ENCODE measurements at regions not wholly inside any gene's neighbourhood (a gene's known extent, or its start where the extent isn't known, plus 50 kb on each side); places are given as distances from the start of the nearest gene placed in this dataset.

DNA sequence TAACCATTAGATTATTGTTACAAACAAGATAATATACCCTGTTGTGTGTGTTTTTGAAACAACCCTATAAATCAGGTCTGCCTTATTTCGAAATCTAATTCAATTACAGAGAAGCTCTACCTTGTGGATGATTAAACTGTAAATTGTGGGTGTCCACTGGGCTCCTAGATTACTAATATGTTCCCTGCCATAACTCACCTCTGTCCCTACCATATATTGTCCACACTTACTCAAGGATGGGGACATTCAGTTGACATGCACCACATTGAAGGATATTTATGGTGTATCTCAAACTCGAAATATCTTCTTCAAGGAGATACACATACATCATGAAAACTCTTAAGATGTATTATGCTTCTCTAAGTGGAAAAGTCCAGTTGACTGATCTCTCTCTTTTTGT, 617.6 kb upstream of the EEF2KMT start:
- no peak for DNase-seq

- DNase-seq = no peak
Observed at GRCh38 chr16:5709889-5710288, 612.3 kb upstream of the EEF2KMT start.

DNA sequence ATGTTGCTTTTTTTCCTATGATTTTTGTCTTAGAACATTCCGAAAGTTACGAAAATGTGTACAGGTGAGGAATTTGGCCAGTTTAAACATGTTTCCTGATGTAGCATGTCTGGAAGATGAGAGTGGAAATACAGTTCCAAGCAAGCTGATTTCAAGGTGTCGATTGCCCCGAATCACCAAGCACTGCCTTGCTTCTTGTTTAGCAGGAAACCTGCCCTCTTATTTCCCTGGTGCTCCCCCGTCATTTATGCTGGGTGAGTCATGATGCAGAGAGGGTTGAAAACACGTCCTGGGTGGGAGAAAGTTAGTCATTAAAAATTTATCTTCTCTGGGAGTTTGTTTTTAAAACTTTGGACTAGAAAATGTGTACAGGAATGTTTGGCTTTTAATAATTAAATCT, 608.6 kb upstream of the EEF2KMT start:
- DNase-seq = peak in 1 of 51 donors; percentile 19

- DNase-seq = no peak
Observed at GRCh38 chr16:5704271-5704670, 606.7 kb upstream of the EEF2KMT start.

DNA sequence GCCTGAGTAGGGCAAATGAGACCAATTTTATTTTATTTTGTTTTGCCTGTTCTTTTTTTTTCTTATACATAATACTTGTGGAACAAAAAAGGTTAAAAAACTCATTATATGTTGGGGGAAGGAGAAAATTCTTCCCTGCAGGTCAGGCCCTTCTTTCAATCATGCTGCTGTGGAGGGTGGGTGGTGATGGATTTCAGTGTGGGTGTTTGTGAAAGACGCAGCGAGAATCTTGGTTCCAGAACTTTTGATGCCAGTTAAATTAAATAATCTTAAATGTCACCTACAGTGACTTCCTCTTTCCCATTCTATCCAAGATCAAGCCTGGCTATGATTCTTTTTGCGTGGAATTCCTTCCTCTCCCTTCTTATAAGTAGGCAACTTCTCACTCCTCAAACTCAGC, 595.8 kb upstream of the EEF2KMT start:
- DNase-seq = no peak

DNA sequence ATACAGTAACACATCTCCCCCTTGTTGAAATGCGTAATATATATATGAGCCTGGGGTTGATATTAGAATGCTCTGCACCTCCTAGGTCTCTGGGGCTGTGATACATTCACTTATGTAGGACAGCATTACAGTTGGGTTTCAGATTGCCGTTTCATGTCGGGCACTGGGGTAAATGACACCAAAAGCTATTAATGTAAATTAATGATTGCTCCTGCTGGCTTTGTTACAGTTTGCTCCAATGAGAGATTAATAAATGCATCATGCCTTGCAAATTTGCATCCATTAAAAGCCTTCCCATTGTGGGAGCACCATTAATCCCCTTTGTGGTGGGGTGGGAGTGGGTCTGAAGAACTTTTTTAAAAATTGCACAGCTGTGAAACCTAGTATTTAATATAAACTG, 584.4 kb upstream of the EEF2KMT start:
- no peak for DNase-seq

GRCh38 chr16:5678371-5678770, 580.8 kb upstream of the EEF2KMT start:
- DNase-seq = no peak

DNA sequence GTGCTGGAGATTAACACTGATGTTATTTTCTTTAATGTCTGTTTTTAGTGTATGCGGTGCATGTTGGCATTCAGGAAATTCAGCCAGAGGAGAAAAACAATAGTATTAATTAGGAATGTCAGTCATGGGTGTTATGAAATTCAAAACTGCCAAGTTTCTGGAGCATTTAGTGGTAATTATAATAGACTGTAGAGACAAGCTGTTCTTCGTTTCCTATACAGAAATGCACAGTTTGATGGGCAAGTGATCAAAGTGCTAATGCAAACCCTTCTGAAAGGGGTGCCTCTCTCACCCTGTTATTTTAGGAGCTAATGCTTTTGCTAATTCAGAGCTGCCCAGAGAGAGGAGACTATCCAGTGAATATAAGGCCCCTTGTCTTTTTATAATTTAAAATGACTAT, 573.8 kb upstream of the EEF2KMT start:
- DNase-seq = no peak

- DNase-seq = no peak
Observed at GRCh38 chr16:5670198-5670597, 572.6 kb upstream of the EEF2KMT start.

GRCh38 chr16:5668553-5668952, 571.0 kb upstream of the EEF2KMT start:
- no peak for DNase-seq

DNA sequence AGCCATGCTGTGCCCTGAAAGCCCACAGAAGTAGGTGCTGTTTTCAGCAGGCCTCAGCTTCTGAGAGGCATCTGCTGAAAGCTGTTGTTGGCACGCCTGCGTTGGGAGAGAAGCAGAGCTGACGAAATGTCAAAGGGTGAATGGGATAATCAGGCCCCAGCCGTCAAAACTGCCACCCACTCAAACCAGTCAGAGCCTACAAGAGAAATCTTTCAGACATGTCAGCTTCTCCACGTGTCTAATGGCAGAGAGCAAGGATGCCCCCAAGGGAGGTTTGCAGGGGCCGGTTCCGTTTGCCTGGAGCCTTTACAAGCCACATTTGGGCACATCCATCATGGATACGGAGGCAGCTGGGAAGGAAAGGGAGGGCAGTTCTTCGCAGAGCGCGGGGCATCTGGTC, 568.2 kb upstream of the EEF2KMT start:
- peak in 2 of 51 donors; percentile 7 to 12 for DNase-seq

DNA sequence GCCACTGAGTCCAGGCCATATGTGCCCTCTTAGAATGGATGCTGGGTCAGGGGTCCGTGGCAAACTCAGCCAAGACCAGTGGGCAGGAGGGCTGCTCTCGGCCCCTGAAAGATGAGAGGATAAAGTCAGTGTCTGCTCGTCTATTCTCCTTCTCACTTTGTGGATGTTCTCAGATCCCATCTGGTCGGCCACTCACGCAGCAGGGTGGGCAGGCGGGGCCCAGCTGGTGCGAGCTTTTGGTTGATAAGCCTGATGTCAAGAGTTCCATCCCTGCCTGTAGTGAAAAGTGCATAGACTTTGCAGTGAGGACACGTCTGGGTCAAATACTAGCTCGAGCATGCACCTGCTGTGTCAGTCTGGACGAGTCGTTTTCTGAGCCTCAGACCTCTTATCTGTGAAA, 556.2 kb upstream of the EEF2KMT start:
- DNase-seq = no peak

DNA sequence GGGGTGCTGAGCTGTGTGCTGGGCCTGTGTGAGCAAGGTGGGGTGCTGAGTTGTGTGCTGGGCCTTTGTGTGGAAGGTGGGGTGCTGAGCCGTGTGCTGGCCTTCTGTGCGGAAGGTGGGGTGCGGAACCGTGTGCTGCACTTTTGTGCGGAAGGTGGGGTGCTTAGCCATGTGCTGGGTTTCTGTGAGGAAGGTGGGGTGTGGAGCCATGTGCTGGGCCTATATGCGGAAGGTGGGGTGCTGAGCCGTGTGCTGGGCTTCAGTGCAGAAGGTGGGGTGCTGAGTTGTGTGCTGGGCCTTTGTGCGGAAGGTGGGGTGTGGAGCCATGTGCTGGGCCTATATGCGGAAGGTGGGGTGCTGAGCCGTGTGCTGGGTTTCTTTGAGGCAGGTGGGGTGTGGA, 555.4 kb upstream of the EEF2KMT start:
- DNase-seq = no peak

- no peak for DNase-seq
Observed at GRCh38 chr16:5649762-5650743, 552.5 kb upstream of the EEF2KMT start.

DNA sequence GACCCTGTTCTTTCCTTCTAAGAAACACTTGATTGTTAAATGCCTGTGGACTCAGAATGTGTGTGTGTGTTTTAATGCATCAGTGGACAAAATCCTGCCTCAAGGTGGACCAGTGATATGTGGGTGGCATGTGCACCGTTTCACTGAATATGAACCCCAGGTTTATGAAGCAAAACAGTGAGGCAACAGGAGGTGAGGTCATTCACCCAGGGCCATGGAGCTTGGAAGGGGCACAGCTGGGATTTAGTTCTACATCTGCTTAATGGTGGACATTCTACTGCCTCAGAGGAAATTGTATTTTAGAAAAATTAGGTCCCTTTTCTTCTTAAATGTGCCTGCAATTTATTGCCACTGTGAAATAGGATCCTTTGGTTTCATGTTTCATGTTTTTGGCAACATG, 549.5 kb upstream of the EEF2KMT start:
- no peak for DNase-seq

- no peak for DNase-seq
Observed at GRCh38 chr16:5643855-5644531, 546.4 kb upstream of the EEF2KMT start.

GRCh38 chr16:5642436-5642835, 544.8 kb upstream of the EEF2KMT start:
- peak in 1 of 51 donors; percentile 7 for DNase-seq

GRCh38 chr16:5642011-5642410, 544.4 kb upstream of the EEF2KMT start:
- DNase-seq = no peak

DNA sequence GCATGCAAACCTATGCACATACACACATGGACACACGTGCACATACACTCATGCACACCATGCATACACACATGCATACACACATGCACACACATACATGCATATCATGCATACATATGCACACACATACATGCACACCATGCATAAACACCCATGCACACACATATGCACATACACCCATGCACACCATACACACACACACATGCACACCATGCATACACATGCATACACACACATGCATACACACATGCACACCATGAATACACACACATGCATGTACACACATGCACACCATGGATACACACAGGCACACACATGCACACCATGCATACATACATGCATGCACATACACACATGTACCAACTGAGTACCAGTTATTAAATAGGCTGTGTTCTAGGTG, 543.3 kb upstream of the EEF2KMT start:
- DNase-seq = no peak

DNA sequence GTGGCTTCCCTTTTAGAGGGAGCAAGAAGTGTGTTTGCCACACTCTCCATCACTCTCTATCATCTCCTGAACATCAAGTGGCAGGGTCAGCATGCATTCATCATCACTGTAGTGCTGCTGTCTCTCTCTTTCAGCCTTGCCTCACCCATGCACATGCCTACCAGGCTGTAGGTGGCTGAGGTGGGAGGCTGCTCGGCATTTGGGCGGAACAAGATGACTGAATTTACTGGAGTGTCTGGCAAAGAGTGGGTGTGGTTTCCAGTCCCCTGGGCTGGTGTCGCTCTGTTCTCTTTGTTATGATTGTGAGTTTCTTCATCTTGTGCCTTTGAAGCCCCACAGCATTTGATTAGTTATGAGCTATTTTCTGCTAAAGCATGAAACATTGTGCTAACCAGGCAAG, 541.9 kb upstream of the EEF2KMT start:
- DNase-seq = peak in 5 of 51 donors; percentile 1 to 56 (median 4)

DNA sequence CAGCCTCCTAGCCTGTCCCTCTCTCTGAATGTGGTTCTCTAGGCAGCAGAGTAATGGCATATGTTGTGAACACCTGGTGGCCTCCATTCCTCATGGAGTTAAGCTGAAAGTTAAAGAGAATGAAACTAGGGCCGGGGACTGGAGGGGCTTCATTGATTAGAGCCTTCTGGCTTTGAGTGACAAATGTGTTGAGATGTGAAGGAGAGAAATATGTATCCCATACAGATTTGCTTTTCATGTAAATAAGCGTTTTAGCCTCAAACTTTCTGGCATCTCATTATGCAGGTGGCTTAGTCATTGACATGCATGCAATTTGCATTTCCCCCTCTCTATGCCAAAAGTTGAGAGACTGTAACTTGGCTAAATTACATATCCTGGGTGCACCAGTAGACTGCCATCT, 537.7 kb upstream of the EEF2KMT start:
- no peak for DNase-seq

GRCh38 chr16:5634666-5635180, 537.1 kb upstream of the EEF2KMT start:
- DNase-seq = no peak
